Motor neuron (in vitro differentiated cells): ENCODE measurements at regions not wholly inside any gene's neighbourhood (a gene's known extent, or its start where the extent isn't known, plus 50 kb on each side); places are given as distances from the start of the nearest gene placed in this dataset.

Experiments
- ATAC-seq, 8 experiments: fragments of 200-7000 bp; cut with Tn5 transposase; replicated peaks in 6 of 8; 2 replicates each; pipeline ENCODE4 v1.8.0; 2021; ENCODE audit warnings: mild to moderate bottlenecking in 8 of 8, moderate library complexity in 8 of 8
- H3K27ac ChIP-seq, 2 donors: fragments of 250-450 bp; sonication (Bioruptor Pico); 2 replicates each; pipeline ENCODE4 v1.9.0; 2021; ENCODE audit warnings: antibody characterized with exemption in 2 of 2, mild to moderate bottlenecking in 2 of 2, moderate library complexity in 1 of 2
- H3K4me1 ChIP-seq, 2 donors: fragments of 250-450 bp; sonication (Bioruptor Pico); replicated peaks in 1 of 2; 2 replicates each; pipeline ENCODE4 v1.6.1; 2021; ENCODE audit warnings: antibody characterized with exemption in 2 of 2, mild to moderate bottlenecking in 2 of 2, moderate library complexity in 1 of 2
- H3K4me3 ChIP-seq, 5 donors: fragments of 250-450 bp; sonication (Bioruptor Pico); 2 replicates each; pipeline ENCODE4 v1.9.0; 2021; ENCODE audit warnings: antibody characterized with exemption in 5 of 5, mild to moderate bottlenecking in 5 of 5, moderate library complexity in 4 of 5
- whole genome bisulfite sequencing, 10 experiments: fragments of 450-650 bp; shearing (Covaris generic); methylation state at CpG; one replicate each; pipeline ENCODE4 v1.0.0; 2022; 5-methylcytosine and 5-hydroxymethylcytosine counted together
- in situ Hi-C, 9 experiments: fragments of 400-800 bp; cut with MboI; loops; one replicate each; pipeline ENCODE4 v1.15.0; 2021; ENCODE audit warnings: low sequenced_read_pairs in 9 of 9, low pct_unique_long_range_greater_than_20kb in 2 of 9; ENCODE audit not compliant: unreplicated experiment in 9 of 9

DNA sequence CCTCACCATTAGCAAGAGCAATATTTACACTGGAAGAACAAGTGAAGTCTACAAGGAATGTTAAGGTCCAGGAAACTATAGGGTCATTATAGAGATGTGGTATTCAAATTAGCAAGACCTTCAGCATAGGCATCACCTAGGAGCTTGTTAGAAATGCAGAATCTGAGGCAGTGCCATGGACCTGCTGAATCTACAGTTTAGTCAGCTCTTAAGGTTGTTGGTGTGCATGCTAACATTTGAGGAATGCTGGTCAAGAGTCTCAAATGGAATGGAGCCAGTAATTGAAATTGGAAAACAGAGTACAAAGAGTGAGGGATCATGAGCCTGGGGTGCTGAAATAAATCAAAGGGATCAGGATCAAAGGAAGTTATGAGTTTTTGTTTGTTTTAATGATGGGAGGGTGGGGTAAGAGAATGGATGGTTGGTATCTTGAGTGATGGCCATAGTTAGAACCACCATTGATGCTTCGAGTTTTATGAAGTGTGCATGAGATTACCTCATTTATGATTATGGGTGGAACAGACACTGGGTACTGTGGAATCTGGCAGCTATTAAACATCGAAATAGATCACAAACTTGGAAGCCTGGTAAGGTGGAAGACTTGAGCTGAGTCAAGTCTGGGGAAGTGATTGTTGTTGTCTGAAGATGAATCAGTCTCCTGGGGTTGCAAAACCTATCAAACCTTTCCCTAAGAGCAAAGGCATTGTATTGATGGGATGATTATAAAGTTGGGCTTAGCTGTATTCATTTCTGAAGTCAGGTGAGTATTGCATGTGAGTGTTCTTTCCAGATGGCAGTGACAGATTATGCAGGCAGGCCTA, 323.3 kb upstream of the E2F7 start:
- ATAC-seq = peak in 5 of 8 experiments; percentile 16 to 73 (median 55)
- WGBS, 10 experiments = 0 to 94% (median 29%) methylated on average over 1 to 2 of the region's 2 CpGs; no CpG with 5 or more reads in 3 of the 10 experiments
- in situ Hi-C loops = no loop called here
- no peak overlapping the region for H3K4me3 ChIP-seq
- H3K27ac ChIP-seq = no peak overlapping the region
- H3K4me1 ChIP-seq = peaks cover 38 to 57% of the 10 kb centered on the region in 2 donors

DNA sequence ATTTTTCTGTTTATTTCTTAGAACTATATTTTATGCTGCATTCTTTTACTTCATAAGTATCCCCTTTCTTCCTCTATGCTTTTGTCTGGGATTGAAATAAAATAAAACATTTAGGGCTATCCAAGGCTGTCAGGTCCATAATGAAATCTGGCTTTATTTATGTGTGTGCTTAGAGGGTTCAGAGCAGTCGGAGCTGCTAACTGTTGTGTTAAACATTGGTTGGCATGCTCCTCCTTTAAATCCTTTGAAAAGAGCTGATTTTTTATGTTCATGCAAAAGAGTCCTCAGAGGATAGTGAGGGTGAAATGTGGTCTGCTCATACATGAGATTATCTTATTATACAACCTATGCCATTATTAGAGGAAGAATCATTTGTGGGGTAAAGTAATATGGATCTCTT, 322.3 kb upstream of the E2F7 start:
- ATAC-seq = peak in 5 of 8 experiments; percentile 77 to 90 (median 84)
- no peak overlapping the region for H3K4me3 ChIP-seq
- peaks cover 44 to 56% of the 10 kb centered on the region in 2 donors for H3K4me1 ChIP-seq
- in situ Hi-C loops = no loop called here
- H3K27ac ChIP-seq = no peak overlapping the region
- 0 to 50% (median 7%) methylated on average over 1 of the region's 1 CpG; no CpG with 5 or more reads in 4 of the 10 experiments for WGBS, 10 experiments

DNA sequence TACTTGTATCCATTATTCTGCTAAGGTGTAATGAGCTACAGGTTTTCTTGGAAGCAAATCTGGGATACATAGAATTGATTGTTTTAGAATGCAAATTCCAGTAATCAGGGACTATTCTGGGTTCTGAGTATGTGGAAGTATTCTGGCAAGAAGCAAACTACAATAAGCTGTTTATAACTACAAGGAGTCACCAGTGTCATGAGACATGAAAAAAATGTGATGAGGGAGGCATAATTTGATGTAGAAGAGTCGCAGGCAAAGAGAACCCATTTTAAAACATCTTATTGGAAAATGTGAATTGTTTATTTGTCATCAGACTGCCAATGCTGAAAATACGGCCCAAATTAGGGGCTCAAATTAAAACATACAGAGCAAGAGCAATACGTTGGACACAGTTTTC, 321.8 kb upstream of the E2F7 start:
- H3K27ac ChIP-seq = no peak overlapping the region
- peak in 4 of 8 experiments; percentile 7 to 60 (median 48) for ATAC-seq
- H3K4me3 ChIP-seq = no peak overlapping the region
- peaks cover 44 to 52% of the 10 kb centered on the region in 2 donors for H3K4me1 ChIP-seq
- 6 to 61% (median 43%) methylated on average over 1 to 3 of the region's 3 CpGs for WGBS, 10 experiments
- in situ Hi-C loops = no loop called here

DNA sequence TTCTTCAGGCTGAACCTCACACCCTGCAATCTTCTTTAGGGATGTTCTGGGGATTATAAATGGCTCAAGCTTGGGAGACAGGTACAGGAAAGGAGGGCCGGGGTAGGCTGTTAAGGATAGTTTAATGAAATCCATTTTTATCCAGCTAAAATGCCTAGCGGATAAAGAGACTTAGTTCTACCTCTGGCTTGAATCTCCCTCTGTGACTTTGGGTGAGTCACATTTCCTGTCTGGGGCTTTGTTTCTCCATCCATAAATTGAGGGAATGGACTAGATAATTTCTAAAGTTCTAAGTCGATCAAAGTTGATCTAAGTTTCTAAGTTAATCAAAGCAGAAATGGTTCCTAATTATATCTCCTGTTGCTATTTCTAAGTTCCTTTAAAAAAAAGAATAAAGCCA, 319.6 kb upstream of the E2F7 start:
- 39 to 93% (median 79%) methylated on average over 1 to 3 of the region's 3 CpGs; no CpG with 5 or more reads in 1 of the 10 experiments for WGBS, 10 experiments
- in situ Hi-C loops = no loop called here
- peaks cover 44 to 58% of the 10 kb centered on the region in 2 donors for H3K4me1 ChIP-seq
- ATAC-seq = no peak
- H3K4me3 ChIP-seq = no peak overlapping the region
- no peak overlapping the region for H3K27ac ChIP-seq

DNA sequence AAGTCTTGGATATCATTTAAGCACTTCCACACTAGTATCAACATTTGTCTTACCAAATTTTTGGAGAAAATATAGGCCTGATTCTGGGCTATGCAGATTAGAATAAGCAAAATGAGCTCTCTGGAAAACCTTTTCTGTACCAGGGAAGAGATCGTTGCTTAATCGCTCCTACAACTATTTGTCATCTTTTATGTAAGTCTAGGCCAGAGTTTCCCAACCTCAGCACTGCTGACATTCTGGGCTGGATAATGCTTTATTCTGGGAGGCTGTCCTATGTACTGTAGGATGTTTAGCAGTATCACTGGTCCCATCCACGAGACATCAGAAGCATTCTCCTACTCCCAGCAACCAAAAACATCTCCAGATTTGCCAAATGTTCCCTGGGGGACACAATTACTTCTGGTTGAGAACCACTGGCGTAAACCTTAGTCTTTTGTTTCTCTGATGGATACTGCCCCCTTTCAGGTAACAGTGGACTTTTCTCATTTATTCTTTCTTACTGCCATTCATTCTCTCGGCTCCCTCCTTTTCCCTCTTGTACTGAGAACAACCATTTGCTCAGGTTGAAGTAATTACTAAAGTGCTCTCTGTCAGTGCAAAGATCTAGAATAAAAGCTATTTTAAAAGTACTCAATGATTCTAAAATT, 316.9 kb upstream of the E2F7 start:
- Histone ChIP-seq H3K4me1 (peaks cover 25 to 47% of the 10 kb centered on the region in 2 donors), H3K27ac (no peak overlapping the region), H3K4me3 (no peak overlapping the region)
- WGBS, 10 experiments = 33 to 100% (median 77%) methylated on average over 1 to 5 of the region's 5 CpGs; no CpG with 5 or more reads in 2 of the 10 experiments
- in situ Hi-C loops = no loop called here
- ATAC-seq = no peak

DNA sequence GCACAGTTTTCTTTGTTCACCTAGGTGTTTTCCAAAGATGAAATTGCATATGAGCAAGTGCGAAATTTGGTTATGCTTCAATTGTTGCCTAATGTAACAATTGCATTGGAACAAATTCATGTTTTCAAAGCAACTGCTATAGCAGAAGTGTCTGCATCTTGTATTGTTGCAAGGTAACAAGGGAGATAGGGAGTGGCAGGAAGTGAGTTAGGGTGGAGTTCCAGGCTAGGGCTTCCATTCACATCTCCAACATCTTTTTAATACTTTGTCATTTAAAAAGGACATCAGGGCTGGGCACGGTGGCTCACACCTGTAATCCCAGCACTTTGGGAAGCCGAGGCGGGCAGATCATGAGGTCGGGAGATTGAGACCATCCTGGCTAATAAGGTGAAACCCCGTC, 312.3 kb upstream of the E2F7 start:
- H3K4me1 ChIP-seq = peaks cover 6 to 22% of the 10 kb centered on the region in 2 donors
- in situ Hi-C loops = no loop called here
- ATAC-seq = peak in 1 of 8 experiments; percentile 29
- no peak overlapping the region for H3K27ac ChIP-seq
- no peak overlapping the region for H3K4me3 ChIP-seq
- WGBS, 10 experiments = 66 to 100% (median 91%) methylated on average over 1 to 6 of the region's 6 CpGs

DNA sequence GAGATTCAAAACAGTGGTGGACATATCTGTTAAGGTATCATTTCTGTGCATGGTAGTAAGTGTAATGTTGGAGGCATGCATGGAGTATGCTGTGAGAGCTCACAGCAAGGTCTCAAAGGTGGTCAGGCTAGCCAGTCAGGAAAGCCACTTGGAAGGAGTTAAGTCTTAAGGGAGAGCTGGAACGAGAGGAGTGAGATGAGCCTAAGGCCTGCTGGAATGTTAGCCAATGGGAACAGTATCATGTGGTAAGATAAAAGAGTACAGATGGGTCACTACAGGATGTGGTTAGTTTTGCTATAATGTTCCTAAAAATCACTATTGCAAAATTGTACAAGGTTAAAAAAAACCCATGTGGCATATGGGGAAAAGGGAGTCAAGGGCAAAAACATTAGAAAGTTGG, 311.7 kb upstream of the E2F7 start:
- in situ Hi-C loops = no loop called here
- WGBS, 10 experiments = 0 to 100% (median 87%) methylated on average over 1 of the region's 1 CpG; no CpG with 5 or more reads in 2 of the 10 experiments
- Histone ChIP-seq H3K4me3 (no peak overlapping the region), H3K27ac (no peak overlapping the region), H3K4me1 (peaks cover 6 to 22% of the 10 kb centered on the region in 2 donors)
- ATAC-seq = no peak

DNA sequence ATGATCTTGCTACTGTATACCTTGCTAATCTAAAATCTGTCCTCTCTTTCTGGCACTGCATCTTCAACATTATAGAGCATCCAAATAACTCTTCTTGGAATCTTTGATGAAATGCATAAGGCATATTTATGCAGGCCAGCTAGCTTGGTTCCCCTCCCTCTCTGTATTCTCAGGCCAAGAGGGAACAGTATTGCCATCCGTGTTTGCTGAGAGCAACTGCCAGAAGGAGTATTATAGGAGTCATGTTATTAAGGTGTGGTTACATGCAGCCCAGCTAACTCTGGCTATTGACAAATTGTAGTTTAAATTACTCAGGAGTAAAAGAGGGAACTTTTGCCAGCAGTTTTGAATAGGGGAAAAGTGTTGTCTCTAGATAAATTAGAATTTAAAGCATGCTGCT, 309.3 kb upstream of the E2F7 start:
- H3K4me3 ChIP-seq = no peak overlapping the region
- peak in 3 of 8 experiments; percentile 65 to 79 (median 71) for ATAC-seq

DNA sequence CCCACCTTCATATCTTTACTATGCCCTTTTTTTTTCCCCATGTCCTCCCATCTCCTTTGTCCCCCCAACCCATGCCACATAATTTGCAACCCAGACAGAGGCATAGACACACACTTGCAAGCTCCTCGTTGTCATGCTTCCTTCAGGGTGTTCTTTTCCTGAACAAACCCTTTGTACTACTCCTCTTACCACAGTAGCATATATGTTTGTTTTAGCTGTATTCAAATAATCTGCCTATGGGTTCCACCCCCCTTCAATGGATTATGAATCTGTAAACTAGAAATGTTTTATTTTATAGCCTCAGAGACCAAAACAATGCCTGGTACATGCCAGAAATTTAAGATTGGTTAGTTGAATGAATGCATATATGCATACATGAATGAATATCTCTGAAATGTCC, 307.1 kb upstream of the E2F7 start:
- peak in 1 of 8 experiments; percentile 58 for ATAC-seq
- H3K4me3 ChIP-seq = no peak overlapping the region
- H3K4me1 ChIP-seq = peaks cover 7 to 9% of the 10 kb centered on the region in 2 donors
- WGBS, 10 experiments = 10 to 100% (median 83%) methylated on average over 1 of the region's 1 CpG; no CpG with 5 or more reads in 3 of the 10 experiments
- no peak overlapping the region for H3K27ac ChIP-seq
- in situ Hi-C loops = no loop called here

More for the DNA sequence above, 309.3 kb upstream of the E2F7 start:
- in situ Hi-C loops = no loop called here
- WGBS, 10 experiments = 17 to 100% (median 92%) methylated on average over 1 of the region's 1 CpG; no CpG with 5 or more reads in 6 of the 10 experiments
- Histone ChIP-seq H3K27ac (no peak overlapping the region), H3K4me1 (peaks cover 9 to 13% of the 10 kb centered on the region in 2 donors)

DNA sequence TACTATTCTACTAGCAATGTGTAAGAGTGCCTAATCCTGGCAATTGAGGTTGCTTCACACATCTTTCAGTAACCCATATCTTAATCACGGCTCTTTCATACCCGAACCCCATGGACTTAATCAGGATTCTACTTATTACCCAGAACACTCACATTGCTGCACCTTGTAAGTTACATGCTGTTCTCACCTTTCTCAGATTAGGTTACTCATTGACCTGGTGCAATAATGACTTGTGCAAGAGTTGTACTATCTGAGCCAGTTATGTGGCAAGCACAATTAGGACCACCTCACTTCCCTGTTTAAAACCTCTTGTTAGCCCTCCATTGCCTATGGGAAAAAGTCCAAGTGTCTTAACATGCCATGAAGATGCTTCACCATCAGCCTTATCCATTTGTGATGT, 306.7 kb upstream of the E2F7 start:
- peaks cover 7 to 9% of the 10 kb centered on the region in 2 donors for H3K4me1 ChIP-seq
- 94 to 100% (median 100%) methylated on average over 1 to 2 of the region's 2 CpGs; no CpG with 5 or more reads in 4 of the 10 experiments for WGBS, 10 experiments
- in situ Hi-C loops = no loop called here
- H3K27ac ChIP-seq = no peak overlapping the region
- no peak overlapping the region for H3K4me3 ChIP-seq
- no peak for ATAC-seq

DNA sequence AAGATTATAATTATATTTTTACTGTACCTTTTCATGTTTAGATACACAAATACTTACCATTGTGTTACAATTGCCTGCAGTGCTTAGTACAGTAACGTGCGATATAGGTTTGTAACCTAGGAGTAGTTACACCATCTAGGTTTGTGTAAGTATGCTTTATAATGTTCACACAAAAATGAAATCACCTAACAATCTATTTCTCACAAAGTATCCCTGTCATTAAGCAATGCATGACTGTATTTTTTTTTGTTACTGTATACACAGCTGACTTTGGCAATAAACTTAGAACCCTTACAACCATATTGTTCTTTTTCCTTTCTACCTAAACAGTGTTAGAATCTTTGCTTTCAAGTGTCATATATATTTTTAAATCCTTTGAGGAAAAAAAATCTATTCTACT, 303.0 kb upstream of the E2F7 start:
- no peak overlapping the region for H3K4me3 ChIP-seq
- in situ Hi-C loops = no loop called here
- no peak overlapping the region for H3K27ac ChIP-seq
- ATAC-seq = no peak
- H3K4me1 ChIP-seq = peaks cover 24 to 31% of the 10 kb centered on the region in 2 donors
- WGBS, 10 experiments = 75 to 100% (median 100%) methylated on average over 1 to 2 of the region's 2 CpGs; no CpG with 5 or more reads in 1 of the 10 experiments

DNA sequence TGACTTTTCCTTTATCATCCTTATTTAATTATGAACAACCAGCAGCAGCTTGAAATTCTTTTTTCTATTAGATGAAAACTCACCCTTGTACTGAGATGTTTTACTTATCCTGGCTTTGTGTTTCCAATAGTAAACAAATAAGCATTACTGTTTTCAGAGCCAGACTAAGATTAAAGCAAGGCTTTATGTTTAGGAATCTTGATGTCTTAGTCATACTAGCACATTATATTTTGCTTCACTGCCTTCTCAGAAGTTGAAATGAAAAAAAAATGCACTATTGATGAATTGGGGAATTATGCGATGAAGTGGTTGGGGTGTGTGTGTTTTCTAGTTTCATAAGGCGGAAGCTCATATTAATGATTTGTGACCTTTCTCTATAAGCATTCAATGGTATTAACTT, 301.2 kb upstream of the E2F7 start:
- Histone ChIP-seq H3K4me3 (no peak overlapping the region), H3K27ac (no peak overlapping the region), H3K4me1 (peaks cover 41 to 49% of the 10 kb centered on the region in 2 donors)
- ATAC-seq = peak in 1 of 8 experiments; percentile 19
- in situ Hi-C loops = no loop called here
- WGBS, 10 experiments = 64 to 100% (median 78%) methylated on average over 1 to 2 of the region's 2 CpGs; no CpG with 5 or more reads in 4 of the 10 experiments

DNA sequence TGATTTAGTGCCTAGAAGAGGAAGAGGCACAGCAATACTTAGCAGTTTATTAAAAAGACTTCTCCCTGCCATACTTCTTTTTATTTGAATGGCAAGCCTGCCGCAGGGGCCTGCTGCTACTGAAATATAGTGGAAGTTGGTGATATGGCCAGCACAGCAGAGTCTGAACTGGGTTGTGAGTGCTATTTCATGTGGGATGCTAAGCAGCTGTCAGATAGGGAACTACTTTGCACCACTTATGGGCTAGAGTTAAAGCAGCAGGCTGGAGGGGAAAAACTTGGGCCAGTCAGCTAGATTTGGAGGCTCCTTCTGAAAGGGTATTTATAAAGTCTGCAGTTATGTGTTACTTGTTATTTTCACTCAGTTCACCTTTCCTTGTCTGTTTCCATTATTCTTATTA, 299.0 kb upstream of the E2F7 start:
- ATAC-seq = peak in 4 of 8 experiments; percentile 17 to 33 (median 26)
- in situ Hi-C loops = no loop called here
- Histone ChIP-seq H3K4me3 (no peak overlapping the region), H3K4me1 (peaks cover 50 to 61% of the 10 kb centered on the region in 2 donors), H3K27ac (no peak overlapping the region)
- WGBS, 10 experiments = 50 to 100% (median 68%) methylated on average over 1 of the region's 1 CpG; no CpG with 5 or more reads in 4 of the 10 experiments
